NCI-H2196 (cell line): ENCODE measurements at regions not wholly inside any gene's neighbourhood (a gene's known extent, or its start where the extent isn't known, plus 50 kb on each side); places are given as distances from the start of the nearest gene placed in this dataset.
A peak's percentile ranks its signal among the peaks of the same experiment; 100 is the strongest.

Source experiments
- DNase-seq: peaks from one replicate; lab custom pipeline; 2025; ENCODE audit not compliant: unreplicated experiment; lab: John Stamatoyannopoulos, UW

- DNase-seq: no peak
These were observed 160.9 kb upstream of the SYT6 start for GRCh38 chr1:114314576-114314975.

DNA sequence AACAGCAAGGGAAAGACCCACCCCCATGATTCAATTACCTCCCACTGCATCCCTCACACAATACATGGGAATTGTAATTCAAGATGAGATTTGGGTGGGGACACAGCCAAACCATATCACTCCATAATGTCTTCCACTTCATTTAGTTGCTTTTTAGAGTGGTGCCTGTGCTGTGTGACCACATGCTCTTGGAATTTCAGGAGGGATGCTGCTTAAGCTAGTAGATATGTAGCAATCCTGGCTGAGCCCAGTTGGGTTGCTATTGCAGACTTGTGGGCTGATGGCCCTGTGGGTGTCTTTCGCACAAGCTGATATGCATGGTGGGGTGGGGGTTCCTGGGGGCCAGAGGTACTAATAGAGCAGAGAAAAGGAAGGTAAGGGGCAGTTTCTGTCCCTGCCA is 160.4 kb upstream of the SYT6 start:
- no peak for DNase-seq

- DNase-seq: no peak
These were observed 157.1 kb upstream of the SYT6 start for GRCh38 chr1:114310695-114311271.

DNA sequence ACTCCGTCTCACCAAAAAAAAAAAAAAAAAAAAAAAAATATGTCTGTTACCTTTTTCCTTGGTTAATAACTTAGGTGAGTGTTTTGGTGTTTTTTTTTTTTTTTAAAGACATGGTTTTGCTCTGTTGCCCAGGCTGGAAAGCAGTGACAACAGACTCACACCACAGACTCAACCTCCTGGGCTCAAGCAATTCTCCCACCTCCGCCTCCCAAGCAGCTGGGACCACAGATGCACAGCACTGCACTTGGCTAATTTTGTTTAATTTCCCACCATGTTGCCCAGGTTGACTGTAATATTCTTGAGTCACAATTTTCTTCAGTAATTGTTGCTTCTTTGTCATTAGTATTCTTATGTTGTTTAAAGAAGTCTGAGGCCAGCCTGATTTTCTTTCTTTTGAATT is 149.2 kb upstream of the SYT6 start:
- no peak for DNase-seq

DNA sequence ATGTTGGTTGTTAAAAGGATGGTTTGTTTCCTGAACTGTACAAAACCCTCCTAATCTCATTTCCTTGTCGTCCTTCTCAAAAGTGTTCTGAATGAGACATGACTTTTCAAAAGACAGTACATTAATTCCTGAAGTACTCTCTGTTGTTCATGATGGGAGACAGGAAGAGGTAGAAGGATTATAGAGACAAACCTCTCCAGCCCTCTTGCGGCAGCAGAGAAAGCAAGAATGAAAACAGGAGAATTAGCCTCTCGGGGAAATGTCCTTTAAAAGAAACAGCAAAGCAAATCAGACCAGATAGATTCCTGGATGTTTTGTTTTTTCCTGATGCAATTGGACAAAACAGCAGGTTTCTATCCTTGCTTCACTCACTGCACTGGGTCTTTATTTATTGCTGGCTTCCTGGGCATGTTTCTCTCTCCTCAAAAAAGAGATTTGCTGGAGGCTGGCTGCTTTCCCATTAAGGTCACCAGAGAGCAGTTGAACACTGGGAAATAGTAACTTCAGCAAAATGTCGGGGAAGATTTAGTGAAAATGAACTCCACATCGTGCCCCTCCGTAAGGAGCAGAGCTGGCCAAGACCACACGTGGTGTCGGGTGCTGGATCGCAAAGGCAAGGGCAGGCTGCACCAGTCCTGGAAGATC is 145.8 kb upstream of the SYT6 start:
- no peak for DNase-seq

GRCh38 chr1:114298008-114298407 is 144.3 kb upstream of the SYT6 start:
- no peak for DNase-seq

GRCh38 chr1:114296413-114296812 is 142.7 kb upstream of the SYT6 start:
- no peak for DNase-seq

DNA sequence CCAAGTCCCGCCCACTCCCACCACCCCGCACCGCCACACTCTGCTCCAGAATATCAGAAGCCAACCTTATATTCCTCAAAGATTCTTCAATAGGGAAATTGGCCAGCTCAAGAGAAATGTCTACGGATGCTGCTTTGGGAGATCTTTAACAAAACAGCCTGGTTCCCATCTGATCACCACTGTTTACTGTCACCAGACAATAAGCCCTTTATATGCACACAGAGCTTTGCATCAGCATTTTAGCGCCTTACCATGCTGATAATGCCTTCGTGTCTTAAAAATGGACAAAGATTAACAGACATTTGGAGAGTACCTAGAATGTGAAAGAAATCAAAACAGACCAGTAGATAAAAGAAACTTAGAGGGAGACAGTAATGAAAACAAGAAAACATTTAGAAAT is 141.7 kb upstream of the SYT6 start:
- DNase-seq: no peak

GRCh38 chr1:114292835-114293234 is 139.2 kb upstream of the SYT6 start:
- no peak for DNase-seq

DNA sequence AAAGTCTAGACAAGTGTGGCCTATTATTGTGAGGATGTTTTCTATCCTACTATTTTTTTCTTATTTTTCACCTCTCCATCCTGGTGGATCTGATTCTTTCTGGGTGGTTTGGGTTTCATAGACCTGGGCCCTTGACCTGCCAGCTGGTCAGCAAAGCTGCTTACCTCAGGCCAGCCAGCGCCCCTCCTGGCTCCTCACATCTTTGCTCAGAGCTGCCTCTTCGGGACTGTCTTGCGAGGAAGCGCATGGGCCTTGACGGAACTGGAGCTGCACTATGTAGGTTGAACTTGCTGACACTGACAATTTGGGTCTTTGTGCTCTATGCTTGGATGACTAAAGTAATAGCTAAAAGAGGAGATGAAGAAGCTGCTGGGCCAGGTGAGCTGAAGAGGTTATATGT is 138.5 kb upstream of the SYT6 start:
- DNase-seq: no peak

GRCh38 chr1:114290776-114291175 is 137.1 kb upstream of the SYT6 start:
- no peak for DNase-seq

DNA sequence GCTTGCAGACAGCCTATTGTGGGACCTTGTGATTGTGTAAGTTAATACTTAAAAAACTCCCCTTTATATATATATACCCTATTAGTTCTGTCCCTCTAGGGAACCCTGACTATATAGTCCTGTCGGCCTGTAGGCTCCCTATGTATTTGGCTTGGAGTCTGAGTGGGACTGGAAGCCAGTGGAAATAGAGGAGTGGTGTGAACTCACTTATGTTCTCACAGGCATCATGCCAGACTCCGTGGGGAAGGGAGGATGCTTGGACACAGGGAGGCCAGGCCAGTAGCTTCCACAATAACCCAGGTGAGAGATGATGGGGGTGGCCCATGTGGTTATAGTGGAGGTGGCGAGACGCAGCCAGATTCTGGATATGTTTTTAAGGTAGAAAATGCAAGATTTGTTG is 136.7 kb upstream of the SYT6 start:
- no peak for DNase-seq

- DNase-seq: no peak
These were observed 136.2 kb upstream of the SYT6 start for GRCh38 chr1:114289824-114290223.

- DNase-seq: no peak
These were observed 135.6 kb upstream of the SYT6 start for GRCh38 chr1:114289306-114289705.

- no peak for DNase-seq
These were observed 133.3 kb upstream of the SYT6 start for GRCh38 chr1:114286960-114287359.

GRCh38 chr1:114286179-114286578 is 132.5 kb upstream of the SYT6 start:
- DNase-seq: no peak

GRCh38 chr1:114282751-114283403 is 129.2 kb upstream of the SYT6 start:
- peak; percentile 82 for DNase-seq

DNA sequence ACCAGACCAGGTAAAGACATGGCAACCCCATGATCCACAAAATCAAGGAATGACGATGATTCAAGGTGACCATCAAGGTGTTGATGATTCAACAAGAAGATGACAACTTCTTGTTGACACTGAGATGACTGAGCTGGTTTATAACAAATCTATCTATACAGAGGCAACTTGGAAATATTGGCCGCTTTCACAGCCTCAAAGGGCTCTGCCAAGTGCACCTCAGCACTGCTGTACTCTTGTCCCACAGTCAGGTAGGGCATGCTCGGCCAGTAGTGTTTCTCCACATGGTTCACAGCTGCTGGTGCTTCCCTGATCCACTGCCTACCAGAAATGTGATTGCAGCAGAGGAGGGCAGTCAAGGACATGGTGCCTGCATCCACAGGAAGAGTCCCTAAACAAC is 125.2 kb upstream of the SYT6 start:
- DNase-seq: no peak

DNA sequence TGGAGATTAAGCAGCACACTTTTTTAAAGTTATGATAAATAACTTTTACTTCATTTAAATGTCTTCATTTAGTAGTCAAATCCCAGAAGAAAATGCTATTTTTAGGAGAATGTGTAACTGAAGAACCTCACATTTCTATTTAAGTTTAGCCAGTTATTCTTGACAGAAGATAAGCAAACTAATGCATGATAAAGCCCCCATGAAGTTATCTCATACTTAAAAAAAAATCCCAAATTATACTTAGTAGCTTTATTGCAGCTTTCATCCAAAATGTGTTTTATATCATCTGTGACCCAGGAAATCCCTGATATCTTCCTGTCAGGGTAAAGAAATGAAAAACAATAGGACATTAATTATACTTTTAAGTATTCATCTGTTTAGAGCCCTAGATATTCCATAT is 124.8 kb upstream of the SYT6 start:
- no peak for DNase-seq

DNA sequence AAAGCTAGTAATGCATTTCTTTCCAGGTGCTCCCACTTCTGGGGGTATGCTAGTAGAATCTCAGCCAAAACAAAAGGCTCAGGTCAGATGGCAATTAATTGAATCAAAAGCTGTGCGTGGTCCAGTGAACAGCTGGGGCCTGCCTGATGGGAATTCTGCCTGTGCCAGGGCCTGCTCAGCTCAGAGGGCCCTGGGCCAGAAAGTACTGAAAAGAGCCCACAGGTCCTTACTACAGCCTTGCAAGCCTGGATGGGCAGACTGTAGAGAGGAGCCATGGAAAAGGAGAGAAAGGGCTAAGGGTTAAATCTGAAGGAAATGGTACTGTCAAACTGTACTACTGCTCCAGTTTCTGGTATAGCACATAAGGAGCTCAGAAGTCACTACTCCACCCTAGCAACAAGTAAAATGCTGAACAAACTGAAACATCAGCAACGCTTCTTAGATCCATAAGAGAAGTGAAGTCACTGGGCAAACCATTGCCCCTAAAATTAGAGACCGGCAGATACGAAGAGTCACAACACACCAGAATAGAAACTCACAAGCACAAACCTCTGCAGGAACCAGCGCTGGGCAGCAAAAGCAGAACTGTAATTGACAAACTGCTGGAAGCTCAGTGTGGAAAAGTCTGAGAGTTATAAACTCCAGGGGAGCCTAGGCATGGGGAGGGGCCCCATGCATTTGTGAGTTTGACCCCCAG is 121.1 kb upstream of the SYT6 start:
- DNase-seq: no peak

DNA sequence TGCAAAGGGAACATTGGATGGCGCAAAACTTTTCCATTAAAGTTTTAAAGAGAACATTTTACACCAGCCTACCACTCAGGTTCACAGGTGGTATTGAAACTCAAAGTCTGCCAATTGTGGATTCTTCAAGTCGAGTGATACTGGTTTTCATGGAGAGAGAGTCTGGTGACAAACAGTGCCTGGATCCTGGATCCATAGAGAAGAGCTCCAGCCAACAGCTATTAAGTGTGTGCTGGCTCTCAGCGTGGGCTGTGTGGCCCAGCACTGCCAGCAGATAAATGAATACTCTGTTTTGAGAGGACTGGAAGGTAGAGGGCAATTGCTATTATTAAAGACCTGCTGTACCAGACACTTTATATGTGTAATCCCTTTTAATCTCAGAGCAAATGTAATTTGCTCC is 118.9 kb upstream of the SYT6 start:
- no peak for DNase-seq

GRCh38 chr1:114270718-114271117 is 117.0 kb upstream of the SYT6 start:
- DNase-seq: no peak
